ENCODE measurements at regions not wholly inside any gene's neighbourhood (a gene's known extent, or its start where the extent isn't known, plus 50 kb on each side); places are given as distances from the start of the nearest gene placed in this dataset.

DNA sequence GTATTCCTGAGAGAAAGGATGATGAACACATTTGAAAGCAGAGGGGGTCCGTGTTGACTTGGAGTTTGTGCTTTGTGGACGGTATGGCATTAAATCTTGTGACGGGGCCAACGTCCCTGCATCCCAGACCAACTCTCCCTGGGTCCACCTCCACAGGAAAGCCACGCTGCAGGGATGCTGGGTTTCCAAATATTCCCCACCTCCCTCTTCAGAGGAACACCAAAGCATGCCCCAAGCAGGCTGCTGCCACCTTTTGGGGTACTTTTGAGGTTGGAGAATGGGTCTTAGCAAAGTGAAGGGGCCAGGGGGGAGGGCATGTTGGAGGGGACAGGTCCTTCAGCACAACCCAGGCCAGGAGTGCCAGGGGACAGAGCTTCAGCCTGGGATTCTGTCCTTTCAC is 504.4 kb downstream of the TCERG1L start:
- H3K36me3 ChIP-seq = no peaks in the 10 kb centered on the region
- no peaks in the 10 kb centered on the region for H3K4me1 ChIP-seq (replicated peaks)
- H3K27me3 ChIP-seq (replicated peaks; ENCODE audit: insufficient read depth) = no peaks in the 10 kb centered on the region
- intact Hi-C loops (cut with DNase I) = no loop called here
- WGBS = 75% methylated on average over 5 of the region's 5 CpGs
- DNase-seq (ENCODE audit: low spot score) = no peak
- H3K27ac ChIP-seq = no peak overlapping the region
- TF ChIP-seq POLR2A (IDR thresholded peaks at IDR 0.05) = no peak
- TF ChIP-seq, protein P1, sequence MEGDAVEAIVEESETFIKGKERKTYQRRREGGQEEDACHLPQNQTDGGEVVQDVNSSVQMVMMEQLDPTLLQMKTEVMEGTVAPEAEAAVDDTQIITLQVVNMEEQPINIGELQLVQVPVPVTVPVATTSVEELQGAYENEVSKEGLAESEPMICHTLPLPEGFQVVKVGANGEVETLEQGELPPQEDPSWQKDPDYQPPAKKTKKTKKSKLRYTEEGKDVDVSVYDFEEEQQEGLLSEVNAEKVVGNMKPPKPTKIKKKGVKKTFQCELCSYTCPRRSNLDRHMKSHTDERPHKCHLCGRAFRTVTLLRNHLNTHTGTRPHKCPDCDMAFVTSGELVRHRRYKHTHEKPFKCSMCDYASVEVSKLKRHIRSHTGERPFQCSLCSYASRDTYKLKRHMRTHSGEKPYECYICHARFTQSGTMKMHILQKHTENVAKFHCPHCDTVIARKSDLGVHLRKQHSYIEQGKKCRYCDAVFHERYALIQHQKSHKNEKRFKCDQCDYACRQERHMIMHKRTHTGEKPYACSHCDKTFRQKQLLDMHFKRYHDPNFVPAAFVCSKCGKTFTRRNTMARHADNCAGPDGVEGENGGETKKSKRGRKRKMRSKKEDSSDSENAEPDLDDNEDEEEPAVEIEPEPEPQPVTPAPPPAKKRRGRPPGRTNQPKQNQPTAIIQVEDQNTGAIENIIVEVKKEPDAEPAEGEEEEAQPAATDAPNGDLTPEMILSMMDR (IDR thresholded peaks at IDR 0.05) = no peak
- TF ChIP-seq POLR2AphosphoS5 (IDR thresholded peaks at IDR 0.05) = no peak
- H3K9me3 ChIP-seq = no peaks in the 10 kb centered on the region
- H3K4me3 ChIP-seq = no peak overlapping the region

DNA sequence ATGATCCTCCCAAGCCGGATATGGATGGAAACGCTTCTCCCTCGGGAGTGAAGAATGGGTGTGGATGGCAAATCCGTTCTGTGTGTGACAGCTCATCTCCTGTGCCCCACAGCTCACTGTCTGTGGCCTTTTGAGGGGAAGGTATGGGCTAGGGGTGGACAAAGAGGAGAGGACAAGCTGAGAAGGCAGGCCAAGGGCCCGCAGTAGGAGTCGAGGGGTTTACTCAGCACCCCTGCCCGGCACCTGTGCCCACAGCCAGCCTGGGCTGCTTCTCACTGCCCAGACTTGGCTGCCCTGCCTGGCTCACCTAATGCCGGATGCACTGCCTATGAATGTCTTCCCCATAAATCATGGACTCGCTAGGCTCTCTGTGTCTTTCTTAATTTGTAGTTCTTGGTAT is 503.8 kb downstream of the TCERG1L start:
- H3K27ac ChIP-seq = no peak overlapping the region
- 60% methylated on average over 9 of the region's 9 CpGs for WGBS
- no peaks in the 10 kb centered on the region for H3K9me3 ChIP-seq
- TF ChIP-seq POLR2AphosphoS5 (IDR thresholded peaks at IDR 0.05) = no peak
- TF ChIP-seq, protein P1 (IDR thresholded peaks at IDR 0.05) = no peak
- TF ChIP-seq POLR2A (IDR thresholded peaks at IDR 0.05) = no peak
- intact Hi-C loops (cut with DNase I) = no loop called here
- no peak for DNase-seq (ENCODE audit: low spot score)
- no peaks in the 10 kb centered on the region for H3K27me3 ChIP-seq (replicated peaks; ENCODE audit: insufficient read depth)
- no peaks in the 10 kb centered on the region for H3K4me1 ChIP-seq (replicated peaks)
- H3K4me3 ChIP-seq = no peak overlapping the region
- H3K36me3 ChIP-seq = no peaks in the 10 kb centered on the region

DNA sequence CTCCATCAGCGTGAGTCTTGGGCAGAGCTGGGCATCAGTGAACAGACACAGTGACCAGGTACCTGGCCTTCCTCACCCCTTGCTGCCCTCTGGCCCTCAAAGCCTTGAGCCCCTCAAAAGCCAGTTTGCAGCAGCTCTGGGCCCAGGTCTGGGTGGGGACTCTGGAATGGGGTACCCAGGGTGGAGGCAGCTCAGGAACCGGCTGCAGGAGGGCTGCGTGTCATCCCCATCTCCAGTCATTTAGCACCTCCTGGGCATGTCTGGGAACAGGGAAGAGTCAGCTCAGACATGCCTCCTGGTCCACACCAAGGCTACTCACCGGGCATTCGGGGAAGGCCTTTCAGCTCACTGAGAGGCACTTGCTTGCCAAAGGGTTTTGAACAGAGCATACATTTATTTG is 503.3 kb downstream of the TCERG1L start:
- H3K36me3 ChIP-seq = no peaks in the 10 kb centered on the region
- TF ChIP-seq POLR2A (IDR thresholded peaks at IDR 0.05) (no peak), POLR2AphosphoS5 (IDR thresholded peaks at IDR 0.05) (no peak)
- TF ChIP-seq, protein P1 (IDR thresholded peaks at IDR 0.05) = no peak
- H3K4me3 ChIP-seq = no peak overlapping the region
- no peaks in the 10 kb centered on the region for H3K27me3 ChIP-seq (replicated peaks; ENCODE audit: insufficient read depth)
- intact Hi-C loops (cut with DNase I) = no loop called here
- H3K9me3 ChIP-seq = no peaks in the 10 kb centered on the region
- H3K27ac ChIP-seq = no peak overlapping the region
- DNase-seq (ENCODE audit: low spot score) = no peak
- WGBS = 64% methylated on average over 5 of the region's 5 CpGs
- no peaks in the 10 kb centered on the region for H3K4me1 ChIP-seq (replicated peaks)

GRCh38 chr10:130808686-130809085 is 502.8 kb downstream of the TCERG1L start:
- TF ChIP-seq POLR2A (IDR thresholded peaks at IDR 0.05) = no peak
- TF ChIP-seq POLR2AphosphoS5 (IDR thresholded peaks at IDR 0.05) = no peak
- TF ChIP-seq, protein P1 (IDR thresholded peaks at IDR 0.05) = no peak
- WGBS = 64% methylated on average over 4 of the region's 4 CpGs
- no peaks in the 10 kb centered on the region for H3K4me1 ChIP-seq (replicated peaks)
- no peaks in the 10 kb centered on the region for H3K9me3 ChIP-seq
- H3K27me3 ChIP-seq (replicated peaks; ENCODE audit: insufficient read depth) = no peaks in the 10 kb centered on the region
- H3K36me3 ChIP-seq = no peaks in the 10 kb centered on the region
- intact Hi-C loops (cut with DNase I) = no loop called here
- DNase-seq (ENCODE audit: low spot score) = no peak
- no peak overlapping the region for H3K4me3 ChIP-seq
- no peak overlapping the region for H3K27ac ChIP-seq

DNA sequence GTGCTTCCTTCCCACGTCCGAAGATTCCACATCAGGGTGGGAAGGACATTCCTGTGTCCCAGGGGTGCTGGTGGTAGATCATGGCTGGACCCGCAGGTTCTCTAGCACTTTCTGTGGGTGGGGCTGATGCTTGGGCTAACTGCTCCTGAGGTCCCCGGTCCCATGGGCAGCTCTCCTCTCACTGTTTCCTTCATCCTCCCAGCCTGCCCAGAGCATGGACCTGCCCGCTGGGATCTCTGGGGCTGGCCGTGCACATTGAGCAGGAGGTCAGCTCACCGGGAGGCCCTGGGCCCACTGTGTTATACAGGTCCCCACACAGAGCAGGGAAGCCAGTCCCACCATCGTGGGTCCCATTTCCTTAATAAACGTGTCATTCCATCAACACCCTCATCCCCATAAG is 502.3 kb downstream of the TCERG1L start:
- TF ChIP-seq POLR2AphosphoS5 (IDR thresholded peaks at IDR 0.05) (no peak), POLR2A (IDR thresholded peaks at IDR 0.05) (no peak)
- TF ChIP-seq, protein P1 (IDR thresholded peaks at IDR 0.05) = no peak
- Histone ChIP-seq H3K27ac (no peak overlapping the region), H3K4me3 (no peak overlapping the region), H3K27me3 (replicated peaks; ENCODE audit: insufficient read depth) (no peaks in the 10 kb centered on the region), H3K36me3 (no peaks in the 10 kb centered on the region), H3K4me1 (replicated peaks) (no peaks in the 10 kb centered on the region), H3K9me3 (no peaks in the 10 kb centered on the region)
- WGBS = 80% methylated on average over 9 of the region's 9 CpGs
- DNase-seq (ENCODE audit: low spot score) = no peak
- intact Hi-C loops (cut with DNase I) = no loop called here
